Neural cell (in vitro differentiated cells): ENCODE measurements at regions not wholly inside any gene's neighbourhood (a gene's known extent, or its start where the extent isn't known, plus 50 kb on each side); places are given as distances from the start of the nearest gene placed in this dataset.

Experiments
- CTCF ChIP-seq: fragments of 450-650 bp; IDR thresholded peaks from 2 replicates; pipeline ENCODE4 v1.5.1; 2014; ENCODE audit warnings: antibody characterized with exemption, mild to moderate bottlenecking, moderate library complexity; ENCODE audit not compliant: poor library complexity, severe bottlenecking
- EP300 ChIP-seq: fragments of 450-650 bp; conservative IDR thresholded peaks from 2 replicates; pipeline ENCODE4 v1.6.1; 2014; ENCODE audit warnings: antibody characterized with exemption, mild to moderate bottlenecking, moderate library complexity; ENCODE audit not compliant: poor library complexity, severe bottlenecking
- POLR2AphosphoS5 ChIP-seq: IDR thresholded peaks from 2 replicates; pipeline ENCODE4 v1.6.1; 2012
- SMC3 ChIP-seq: fragments of 450-650 bp; conservative IDR thresholded peaks from 2 replicates; pipeline ENCODE4 v1.6.1; 2014; ENCODE audit warnings: antibody characterized with exemption, mild to moderate bottlenecking, moderate library complexity; ENCODE audit not compliant: poor library complexity
- TAF1 ChIP-seq: IDR thresholded peaks from 2 replicates; pipeline ENCODE4 v1.6.1; 2012; ENCODE audit warnings: low read depth

- TF ChIP-seq CTCF = no peak
- no peak for TF ChIP-seq TAF1
- TF ChIP-seq POLR2AphosphoS5 = no peak
- TF ChIP-seq EP300 = no peak
- TF ChIP-seq SMC3 = no peak
Observed at GRCh38 chr12:88258396-88258795, 116.3 kb downstream of the TMTC3 start.
